ENCODE measurements at regions not wholly inside any gene's neighbourhood (a gene's known extent, or its start where the extent isn't known, plus 50 kb on each side); places are given as distances from the start of the nearest gene placed in this dataset.

DNA sequence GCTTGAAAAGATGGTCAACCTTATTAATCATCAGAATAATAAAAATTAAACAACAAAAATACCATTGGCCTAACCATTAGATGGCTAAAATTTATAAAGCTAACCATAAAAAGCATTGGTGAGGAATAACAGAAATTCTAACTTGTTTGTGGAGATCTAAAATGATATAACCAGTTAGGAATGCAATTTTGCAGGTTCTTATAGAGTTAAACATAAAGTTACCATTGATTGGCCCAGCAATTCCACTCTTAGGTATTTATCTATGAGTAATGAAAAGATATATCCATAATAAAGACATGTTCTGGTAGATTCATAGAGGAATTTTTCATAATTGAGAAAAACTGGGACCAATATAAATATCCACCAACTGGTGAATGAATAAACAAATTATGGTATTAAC lies 1098.6 kb downstream of the FSCB start:
- ChIA-PET POLR2A (no interaction called here), CTCF (no interaction called here)
- no peaks in the 10 kb centered on the region for H3K9me3 ChIP-seq (ENCODE audit: control insufficient read depth, insufficient read depth, low read depth, low read length)
- no peaks in the 10 kb centered on the region for H3K36me3 ChIP-seq (ENCODE audit: control insufficient read depth, insufficient read depth, low read length)
- TF ChIP-seq, protein P1, sequence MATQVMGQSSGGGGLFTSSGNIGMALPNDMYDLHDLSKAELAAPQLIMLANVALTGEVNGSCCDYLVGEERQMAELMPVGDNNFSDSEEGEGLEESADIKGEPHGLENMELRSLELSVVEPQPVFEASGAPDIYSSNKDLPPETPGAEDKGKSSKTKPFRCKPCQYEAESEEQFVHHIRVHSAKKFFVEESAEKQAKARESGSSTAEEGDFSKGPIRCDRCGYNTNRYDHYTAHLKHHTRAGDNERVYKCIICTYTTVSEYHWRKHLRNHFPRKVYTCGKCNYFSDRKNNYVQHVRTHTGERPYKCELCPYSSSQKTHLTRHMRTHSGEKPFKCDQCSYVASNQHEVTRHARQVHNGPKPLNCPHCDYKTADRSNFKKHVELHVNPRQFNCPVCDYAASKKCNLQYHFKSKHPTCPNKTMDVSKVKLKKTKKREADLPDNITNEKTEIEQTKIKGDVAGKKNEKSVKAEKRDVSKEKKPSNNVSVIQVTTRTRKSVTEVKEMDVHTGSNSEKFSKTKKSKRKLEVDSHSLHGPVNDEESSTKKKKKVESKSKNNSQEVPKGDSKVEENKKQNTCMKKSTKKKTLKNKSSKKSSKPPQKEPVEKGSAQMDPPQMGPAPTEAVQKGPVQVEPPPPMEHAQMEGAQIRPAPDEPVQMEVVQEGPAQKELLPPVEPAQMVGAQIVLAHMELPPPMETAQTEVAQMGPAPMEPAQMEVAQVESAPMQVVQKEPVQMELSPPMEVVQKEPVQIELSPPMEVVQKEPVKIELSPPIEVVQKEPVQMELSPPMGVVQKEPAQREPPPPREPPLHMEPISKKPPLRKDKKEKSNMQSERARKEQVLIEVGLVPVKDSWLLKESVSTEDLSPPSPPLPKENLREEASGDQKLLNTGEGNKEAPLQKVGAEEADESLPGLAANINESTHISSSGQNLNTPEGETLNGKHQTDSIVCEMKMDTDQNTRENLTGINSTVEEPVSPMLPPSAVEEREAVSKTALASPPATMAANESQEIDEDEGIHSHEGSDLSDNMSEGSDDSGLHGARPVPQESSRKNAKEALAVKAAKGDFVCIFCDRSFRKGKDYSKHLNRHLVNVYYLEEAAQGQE (IDR thresholded peaks at IDR 0.05; ENCODE audit: insufficient read depth in 1 of 2, low read depth in 2 of 2, low read length in 1 of 2), result no peak
- TF ChIP-seq TCF7L2 (IDR thresholded peaks at IDR 0.05; ENCODE audit: low read depth, low read length) (no peak), SIN3A (IDR thresholded peaks at IDR 0.05; ENCODE audit: borderline replicate concordance, insufficient read depth, low read depth, low read length) (no peak), POLR2AphosphoS5 (IDR thresholded peaks at IDR 0.05; ENCODE audit: low read depth, low read length) (no peak)
- TF ChIP-seq, protein P2, sequence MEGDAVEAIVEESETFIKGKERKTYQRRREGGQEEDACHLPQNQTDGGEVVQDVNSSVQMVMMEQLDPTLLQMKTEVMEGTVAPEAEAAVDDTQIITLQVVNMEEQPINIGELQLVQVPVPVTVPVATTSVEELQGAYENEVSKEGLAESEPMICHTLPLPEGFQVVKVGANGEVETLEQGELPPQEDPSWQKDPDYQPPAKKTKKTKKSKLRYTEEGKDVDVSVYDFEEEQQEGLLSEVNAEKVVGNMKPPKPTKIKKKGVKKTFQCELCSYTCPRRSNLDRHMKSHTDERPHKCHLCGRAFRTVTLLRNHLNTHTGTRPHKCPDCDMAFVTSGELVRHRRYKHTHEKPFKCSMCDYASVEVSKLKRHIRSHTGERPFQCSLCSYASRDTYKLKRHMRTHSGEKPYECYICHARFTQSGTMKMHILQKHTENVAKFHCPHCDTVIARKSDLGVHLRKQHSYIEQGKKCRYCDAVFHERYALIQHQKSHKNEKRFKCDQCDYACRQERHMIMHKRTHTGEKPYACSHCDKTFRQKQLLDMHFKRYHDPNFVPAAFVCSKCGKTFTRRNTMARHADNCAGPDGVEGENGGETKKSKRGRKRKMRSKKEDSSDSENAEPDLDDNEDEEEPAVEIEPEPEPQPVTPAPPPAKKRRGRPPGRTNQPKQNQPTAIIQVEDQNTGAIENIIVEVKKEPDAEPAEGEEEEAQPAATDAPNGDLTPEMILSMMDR (IDR thresholded peaks at IDR 0.05), result no peak
- H3K4me3 ChIP-seq (ENCODE audit: low read depth in 2 of 2, low read length in 2 of 2), result no peak overlapping the region
- H3K27me3 ChIP-seq (ENCODE audit: control insufficient read depth, insufficient read depth, low read length), result no peaks in the 10 kb centered on the region
- intact Hi-C loops (cut with micrococcal nuclease; ENCODE audit: unreplicated experiment), result no loop called here
- H3K4me1 ChIP-seq (ENCODE audit: control insufficient read depth, insufficient read depth, low read length), result no peaks in the 10 kb centered on the region
- in situ Hi-C loops (cut with HindIII; ENCODE audit: low pct_unique_long_range_greater_than_20kb, low sequenced_read_pairs), result no loop called here
- no TSS peak for BruUV-seq (replicated peaks)
- no peak overlapping the region for H3K27ac ChIP-seq (ENCODE audit: low read length)
- DNase-seq (ENCODE audit: low read depth, low spot score) (no peak), ATAC-seq (no peak)

DNA sequence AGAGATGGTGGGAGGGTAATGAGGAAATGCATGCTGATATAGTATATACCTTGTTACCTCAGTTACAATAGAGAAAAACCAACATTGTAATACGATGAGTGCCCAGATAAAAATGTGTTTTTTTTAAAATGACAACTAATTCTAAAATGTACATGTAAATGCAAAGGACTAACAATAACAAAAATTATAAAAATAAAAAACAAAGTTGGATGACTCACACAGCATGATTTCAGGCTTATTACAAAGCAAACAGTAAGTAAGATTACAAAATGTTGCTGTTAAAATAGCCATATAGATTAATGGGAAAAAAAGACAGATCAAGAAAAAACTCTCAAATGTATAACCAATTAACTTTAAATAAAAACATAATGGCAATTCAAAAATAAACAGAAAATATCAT lies 1099.4 kb downstream of the FSCB start:
- H3K27me3 ChIP-seq (ENCODE audit: control insufficient read depth, insufficient read depth, low read length), result no peaks in the 10 kb centered on the region
- H3K27ac ChIP-seq (ENCODE audit: low read length), result no peak overlapping the region
- TF ChIP-seq, protein P1 (IDR thresholded peaks at IDR 0.05; ENCODE audit: insufficient read depth in 1 of 2, low read depth in 2 of 2, low read length in 1 of 2), result no peak
- TF ChIP-seq SIN3A (IDR thresholded peaks at IDR 0.05; ENCODE audit: borderline replicate concordance, insufficient read depth, low read depth, low read length) (no peak), TCF7L2 (IDR thresholded peaks at IDR 0.05; ENCODE audit: low read depth, low read length) (no peak), POLR2AphosphoS5 (IDR thresholded peaks at IDR 0.05; ENCODE audit: low read depth, low read length) (no peak)
- TF ChIP-seq, protein P2 (IDR thresholded peaks at IDR 0.05), result no peak
- no peak overlapping the region for H3K4me3 ChIP-seq (ENCODE audit: low read depth in 2 of 2, low read length in 2 of 2)
- intact Hi-C loops (cut with micrococcal nuclease; ENCODE audit: unreplicated experiment) (no loop called here), in situ Hi-C loops (cut with HindIII; ENCODE audit: low pct_unique_long_range_greater_than_20kb, low sequenced_read_pairs) (no loop called here)
- no peaks in the 10 kb centered on the region for H3K4me1 ChIP-seq (ENCODE audit: control insufficient read depth, insufficient read depth, low read length)
- ATAC-seq (no peak), DNase-seq (ENCODE audit: low read depth, low spot score) (no peak)
- H3K36me3 ChIP-seq (ENCODE audit: control insufficient read depth, insufficient read depth, low read length), result no peaks in the 10 kb centered on the region
- CTCF ChIA-PET, result no interaction called here
- POLR2A ChIA-PET, result no interaction called here
- no peaks in the 10 kb centered on the region for H3K9me3 ChIP-seq (ENCODE audit: control insufficient read depth, insufficient read depth, low read depth, low read length)
- BruUV-seq (replicated peaks), result no TSS peak

Data from Panc1 (cell line).